Activated T-helper 1 cell treated with anti-CD3 and anti-CD28 coated beads, Interleukin-12 subunit alpha, Interleukin-12 subunit beta, Interleukin-2, Interleukin-4 antibody, amounts not matched to agents 30 ng/mL and 10 ng/mL and 1 ng/mL, durations not matched to agents 14 hours and 24 hours and 36 hours (primary cell): ENCODE measurements at regions not wholly inside any gene's neighbourhood (a gene's known extent, or its start where the extent isn't known, plus 50 kb on each side); places are given as distances from the start of the nearest gene placed in this dataset.

Experiments
- DNase-seq: peaks from one replicate; pipeline ENCODE4 v3.0.0; 2021; ENCODE audit warnings: low spot score
- H3K27ac Mint-ChIP-seq: one replicate; pipeline ENCODE4 v1.8.0; 2021; ENCODE audit warnings: mild to moderate bottlenecking, mixed read lengths
- H3K27me3 Mint-ChIP-seq: one replicate; pipeline ENCODE4 v1.8.0; 2022; ENCODE audit warnings: mild to moderate bottlenecking, moderate library complexity, mixed read lengths; ENCODE audit not compliant: insufficient read depth
- H3K36me3 Mint-ChIP-seq: one replicate; pipeline ENCODE4 v1.8.0; 2021; ENCODE audit warnings: low read depth, mixed read lengths
- H3K4me1 Mint-ChIP-seq: one replicate; pipeline ENCODE4 v1.8.0; 2021; ENCODE audit warnings: low read depth, mixed read lengths
- H3K4me3 Mint-ChIP-seq: one replicate; pipeline ENCODE4 v1.8.0; 2021; ENCODE audit warnings: mild to moderate bottlenecking, moderate library complexity, mixed read lengths
- H3K9me3 Mint-ChIP-seq: one replicate; pipeline ENCODE4 v1.8.0; 2021; ENCODE audit warnings: mixed read lengths
- intact Hi-C: fragments of 100-400 bp; cut with micrococcal nuclease; formaldehyde crosslinking; loops from one replicate; pipeline ENCODE4 v1.15.1; 2024

GRCh38 chr12:58189893-58190292 is 248.5 kb downstream of the ATP23 start:
- Mint-ChIP-seq H3K9me3 (peaks cover 12% of the 10 kb centered on the region), H3K27ac (no peak overlapping the region)

DNA sequence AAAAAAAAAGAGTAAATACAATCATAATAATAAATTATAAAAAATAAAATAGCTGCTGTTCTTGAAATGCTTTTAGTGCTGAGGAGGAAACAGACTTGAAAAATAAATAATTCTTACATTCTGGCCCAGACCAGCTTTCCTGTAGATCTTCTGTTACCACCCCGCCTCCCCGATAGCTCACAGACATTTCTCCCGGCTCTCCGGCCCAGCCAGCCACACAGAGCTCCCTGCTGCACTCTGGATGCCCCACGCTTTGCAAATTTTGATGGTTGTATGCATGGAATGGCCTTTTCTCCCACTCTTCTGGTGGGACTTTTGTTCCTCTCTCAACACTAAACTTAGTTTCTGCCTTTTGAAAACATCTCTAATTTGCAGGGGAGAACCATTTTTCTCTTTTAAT is 249.3 kb downstream of the ATP23 start:
- intact Hi-C loops: no loop called here
- DNase-seq: no peak
- Mint-ChIP-seq H3K4me3 (no peak overlapping the region), H3K27me3 (peaks cover 5% of the 10 kb centered on the region), H3K36me3 (no peaks in the 10 kb centered on the region), H3K4me1 (no peaks in the 10 kb centered on the region), H3K9me3 (peaks cover 12% of the 10 kb centered on the region), H3K27ac (no peak overlapping the region)

More at GRCh38 chr12:58189893-58190292, 248.5 kb downstream of the ATP23 start:
- H3K36me3 Mint-ChIP-seq: no peaks in the 10 kb centered on the region
- peaks cover 5% of the 10 kb centered on the region for H3K27me3 Mint-ChIP-seq
- H3K4me1 Mint-ChIP-seq: no peaks in the 10 kb centered on the region
- intact Hi-C loops: no loop called here
- H3K4me3 Mint-ChIP-seq: no peak overlapping the region
- DNase-seq: no peak

- no peak overlapping the region for H3K27ac Mint-ChIP-seq
- no peaks in the 10 kb centered on the region for H3K9me3 Mint-ChIP-seq
- H3K36me3 Mint-ChIP-seq: no peaks in the 10 kb centered on the region
- DNase-seq: no peak
- intact Hi-C loops: no loop called here
- H3K4me3 Mint-ChIP-seq: no peak overlapping the region
- H3K4me1 Mint-ChIP-seq: no peaks in the 10 kb centered on the region
- H3K27me3 Mint-ChIP-seq: peaks cover 9% of the 10 kb centered on the region
Measured at GRCh38 chr12:58196971-58197370, 255.6 kb downstream of the ATP23 start.

GRCh38 chr12:58202933-58203718 is 261.8 kb downstream of the ATP23 start:
- H3K27ac Mint-ChIP-seq: no peak overlapping the region
- H3K4me3 Mint-ChIP-seq: no peak overlapping the region
- no peak for DNase-seq
- intact Hi-C loops: no loop called here
- peaks cover 6% of the 10 kb centered on the region for H3K27me3 Mint-ChIP-seq
- H3K4me1 Mint-ChIP-seq: no peaks in the 10 kb centered on the region
- no peaks in the 10 kb centered on the region for H3K36me3 Mint-ChIP-seq
- H3K9me3 Mint-ChIP-seq: no peaks in the 10 kb centered on the region

DNA sequence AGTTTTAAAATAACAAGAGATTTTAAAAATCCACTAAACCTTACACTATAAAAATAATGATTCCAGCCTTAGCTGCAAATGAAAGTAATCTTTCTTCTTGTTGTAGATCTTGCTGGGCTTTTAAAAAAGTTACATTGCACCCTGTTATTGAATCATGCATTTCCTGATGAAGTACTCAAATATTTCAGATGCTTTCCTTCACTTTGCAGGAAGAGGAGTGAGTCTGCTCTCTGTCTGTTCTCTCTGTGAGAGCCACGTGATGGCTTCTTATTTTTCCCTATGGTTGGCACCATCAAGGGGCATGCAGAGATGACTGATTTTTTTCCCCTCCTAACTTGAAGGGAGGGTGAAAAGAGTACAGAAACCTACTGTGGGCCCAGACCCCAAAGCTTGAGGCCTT is 262.7 kb downstream of the ATP23 start:
- DNase-seq: no peak

GRCh38 chr12:58206876-58207275 is 265.5 kb downstream of the ATP23 start:
- DNase-seq: no peak
- no peaks in the 10 kb centered on the region for H3K4me1 Mint-ChIP-seq
- H3K9me3 Mint-ChIP-seq: no peaks in the 10 kb centered on the region
- no peak overlapping the region for H3K27ac Mint-ChIP-seq
- no peak overlapping the region for H3K4me3 Mint-ChIP-seq
- H3K27me3 Mint-ChIP-seq: peaks cover 2% of the 10 kb centered on the region
- intact Hi-C loops: no loop called here
- H3K36me3 Mint-ChIP-seq: no peaks in the 10 kb centered on the region

More for the DNA sequence above, 262.7 kb downstream of the ATP23 start:
- no peaks in the 10 kb centered on the region for H3K9me3 Mint-ChIP-seq
- H3K27ac Mint-ChIP-seq: no peak overlapping the region
- intact Hi-C loops: no loop called here
- no peaks in the 10 kb centered on the region for H3K36me3 Mint-ChIP-seq
- peaks cover 6% of the 10 kb centered on the region for H3K27me3 Mint-ChIP-seq
- no peaks in the 10 kb centered on the region for H3K4me1 Mint-ChIP-seq
- H3K4me3 Mint-ChIP-seq: no peak overlapping the region

GRCh38 chr12:58211211-58211610 is 269.8 kb downstream of the ATP23 start:
- Mint-ChIP-seq H3K27me3 (no peaks in the 10 kb centered on the region), H3K9me3 (no peaks in the 10 kb centered on the region), H3K27ac (no peak overlapping the region), H3K36me3 (no peaks in the 10 kb centered on the region), H3K4me3 (no peak overlapping the region), H3K4me1 (no peaks in the 10 kb centered on the region)
- no peak for DNase-seq
- intact Hi-C loops: no loop called here

DNA sequence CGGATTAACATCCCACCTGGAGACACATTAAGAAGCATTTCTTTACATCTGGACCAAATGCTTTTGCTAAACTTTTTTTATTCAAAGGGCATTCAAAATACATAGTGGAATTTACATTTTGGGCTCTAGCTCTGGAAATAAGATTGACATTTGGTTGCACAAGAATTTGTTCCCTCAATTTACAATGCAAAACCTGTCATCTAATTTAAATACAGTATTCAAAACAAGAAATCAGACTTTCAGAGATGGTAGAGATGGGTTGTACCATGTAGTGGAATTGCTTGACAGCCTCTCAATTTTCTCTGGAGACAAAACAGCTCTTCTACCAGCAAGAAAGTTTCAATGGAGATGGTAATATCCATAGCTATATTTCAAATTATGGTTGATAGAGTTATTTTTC is 275.8 kb downstream of the ATP23 start:
- no peaks in the 10 kb centered on the region for H3K4me1 Mint-ChIP-seq
- no peaks in the 10 kb centered on the region for H3K9me3 Mint-ChIP-seq
- H3K27me3 Mint-ChIP-seq: no peaks in the 10 kb centered on the region
- H3K27ac Mint-ChIP-seq: no peak overlapping the region
- intact Hi-C loops: no loop called here
- DNase-seq: no peak
- no peak overlapping the region for H3K4me3 Mint-ChIP-seq
- no peaks in the 10 kb centered on the region for H3K36me3 Mint-ChIP-seq

GRCh38 chr12:58224536-58225105 is 283.3 kb downstream of the ATP23 start:
- Mint-ChIP-seq H3K27ac (no peak overlapping the region), H3K9me3 (peaks cover 4% of the 10 kb centered on the region), H3K27me3 (no peaks in the 10 kb centered on the region), H3K36me3 (no peaks in the 10 kb centered on the region), H3K4me1 (no peaks in the 10 kb centered on the region), H3K4me3 (no peak overlapping the region)
- intact Hi-C loops: loop anchor here (10.0 kb wide), 1 partner anchor 1300 kb away; no protein-coding TSS in a partner anchor
- no peak for DNase-seq

- Mint-ChIP-seq H3K36me3 (no peaks in the 10 kb centered on the region), H3K27me3 (no peaks in the 10 kb centered on the region), H3K4me3 (no peak overlapping the region), H3K27ac (no peak overlapping the region), H3K9me3 (peaks cover 4% of the 10 kb centered on the region), H3K4me1 (no peaks in the 10 kb centered on the region)
- intact Hi-C loops: loop anchor here (10.0 kb wide), 1 partner anchor 1299 kb away; no protein-coding TSS in a partner anchor
- no peak for DNase-seq
Measured at GRCh38 chr12:58225203-58225877, 284.0 kb downstream of the ATP23 start.

GRCh38 chr12:58233886-58234285 is 292.5 kb downstream of the ATP23 start:
- Mint-ChIP-seq H3K27ac (no peak overlapping the region), H3K27me3 (no peaks in the 10 kb centered on the region), H3K36me3 (no peaks in the 10 kb centered on the region), H3K4me1 (no peaks in the 10 kb centered on the region), H3K4me3 (no peak overlapping the region), H3K9me3 (no peaks in the 10 kb centered on the region)
- DNase-seq: no peak
- intact Hi-C loops: no loop called here

DNA sequence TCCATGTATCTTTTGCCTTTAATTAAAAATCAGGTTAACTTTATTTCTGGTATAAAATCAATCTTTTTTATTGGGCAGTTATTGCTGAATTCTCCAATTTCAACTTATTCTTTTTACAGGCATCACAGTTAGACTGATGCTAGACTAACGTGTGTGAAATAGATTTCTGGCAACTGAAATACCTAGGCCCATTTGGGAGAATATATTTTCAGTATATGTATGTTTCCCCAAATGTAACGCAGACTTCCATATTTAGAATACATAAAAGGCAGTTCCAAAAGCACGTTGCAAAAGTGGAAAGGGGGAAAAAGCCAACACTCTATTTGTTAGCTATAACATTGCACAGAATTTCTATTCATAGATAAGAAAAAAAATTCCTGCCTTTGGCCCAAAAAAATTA is 297.0 kb downstream of the ATP23 start:
- Mint-ChIP-seq H3K4me1 (no peaks in the 10 kb centered on the region), H3K27ac (no peak overlapping the region), H3K27me3 (no peaks in the 10 kb centered on the region), H3K9me3 (no peaks in the 10 kb centered on the region), H3K4me3 (no peak overlapping the region), H3K36me3 (no peaks in the 10 kb centered on the region)
- no peak for DNase-seq
- intact Hi-C loops: no loop called here

DNA sequence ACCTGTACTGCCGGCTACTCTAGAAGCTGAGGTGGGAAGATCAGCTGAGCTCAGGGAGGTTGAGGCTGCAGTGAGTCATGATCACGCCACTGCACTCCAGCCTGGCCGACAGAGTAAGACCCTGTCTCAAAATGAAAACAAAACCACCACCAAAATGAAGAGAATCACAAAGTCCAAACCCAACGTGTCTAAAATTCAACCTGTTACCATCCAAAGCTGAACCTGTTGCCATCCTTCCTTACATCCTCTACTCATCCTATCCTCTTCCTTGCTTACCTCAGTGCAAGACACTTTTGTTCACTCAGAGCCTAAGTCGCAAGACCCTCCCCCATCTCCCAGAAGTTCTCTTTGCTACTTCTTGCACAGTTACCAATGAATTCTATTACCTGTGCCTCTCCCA is 299.7 kb downstream of the ATP23 start:
- Mint-ChIP-seq H3K4me1 (no peaks in the 10 kb centered on the region), H3K9me3 (no peaks in the 10 kb centered on the region), H3K4me3 (no peak overlapping the region), H3K36me3 (no peaks in the 10 kb centered on the region), H3K27ac (no peak overlapping the region), H3K27me3 (no peaks in the 10 kb centered on the region)
- intact Hi-C loops: no loop called here
- DNase-seq: no peak
